ENCODE measurements at regions not wholly inside any gene's neighbourhood (a gene's known extent, or its start where the extent isn't known, plus 50 kb on each side); places are given as distances from the start of the nearest gene placed in this dataset.

GRCh38 chr18:21167641-21168377, 56.2 kb upstream of the ROCK1 start:
- TF ChIP-seq EZH2 (IDR thresholded peaks at IDR 0.05; ENCODE audit: borderline replicate concordance) (no peak), EZH2phosphoT487 (IDR thresholded peaks at IDR 0.05; ENCODE audit: low read depth, severe bottlenecking, unreplicated experiment) (no peak)
- TF ChIP-seq, protein P1, sequence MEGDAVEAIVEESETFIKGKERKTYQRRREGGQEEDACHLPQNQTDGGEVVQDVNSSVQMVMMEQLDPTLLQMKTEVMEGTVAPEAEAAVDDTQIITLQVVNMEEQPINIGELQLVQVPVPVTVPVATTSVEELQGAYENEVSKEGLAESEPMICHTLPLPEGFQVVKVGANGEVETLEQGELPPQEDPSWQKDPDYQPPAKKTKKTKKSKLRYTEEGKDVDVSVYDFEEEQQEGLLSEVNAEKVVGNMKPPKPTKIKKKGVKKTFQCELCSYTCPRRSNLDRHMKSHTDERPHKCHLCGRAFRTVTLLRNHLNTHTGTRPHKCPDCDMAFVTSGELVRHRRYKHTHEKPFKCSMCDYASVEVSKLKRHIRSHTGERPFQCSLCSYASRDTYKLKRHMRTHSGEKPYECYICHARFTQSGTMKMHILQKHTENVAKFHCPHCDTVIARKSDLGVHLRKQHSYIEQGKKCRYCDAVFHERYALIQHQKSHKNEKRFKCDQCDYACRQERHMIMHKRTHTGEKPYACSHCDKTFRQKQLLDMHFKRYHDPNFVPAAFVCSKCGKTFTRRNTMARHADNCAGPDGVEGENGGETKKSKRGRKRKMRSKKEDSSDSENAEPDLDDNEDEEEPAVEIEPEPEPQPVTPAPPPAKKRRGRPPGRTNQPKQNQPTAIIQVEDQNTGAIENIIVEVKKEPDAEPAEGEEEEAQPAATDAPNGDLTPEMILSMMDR (IDR thresholded peaks at IDR 0.05; ENCODE audit: poor library complexity) = no peak
- H3K4me2 ChIP-seq = no peak overlapping the region

GRCh38 chr18:21168880-21169279, 57.3 kb upstream of the ROCK1 start:
- Histone ChIP-seq H4K20me1 (ENCODE audit: insufficient read depth, poor library complexity, severe bottlenecking) (no peaks in the 10 kb centered on the region), H3K27ac (no peak overlapping the region), H3K9me2 (replicated peaks; ENCODE audit: insufficient read depth) (no peaks in the 10 kb centered on the region), H3K79me2 (no peaks in the 10 kb centered on the region), H3K4me3 (no peak overlapping the region), H3K4me2 (no peak overlapping the region), H3K36me3 (replicated peaks; ENCODE audit: insufficient read depth, low read depth) (no peaks in the 10 kb centered on the region), H3K27me3 (no peaks in the 10 kb centered on the region), H3K9me3 (ENCODE audit: low read depth) (no peaks in the 10 kb centered on the region), H2AFZ (no peak overlapping the region), H3K4me1 (ENCODE audit: insufficient read depth) (no peaks in the 10 kb centered on the region)
- no peak for DNase-seq (ENCODE audit: low spot score)
- 83% methylated on average over 2 of the region's 2 CpGs for WGBS (ENCODE audit: low lambda C conversion rate, missing lambda C conversion rate)
- TF ChIP-seq EZH2 (IDR thresholded peaks at IDR 0.05; ENCODE audit: borderline replicate concordance) (no peak), EZH2phosphoT487 (IDR thresholded peaks at IDR 0.05; ENCODE audit: low read depth, severe bottlenecking, unreplicated experiment) (no peak)
- TF ChIP-seq, protein P1 (IDR thresholded peaks at IDR 0.05; ENCODE audit: poor library complexity) = no peak

More at GRCh38 chr18:21167641-21168377, 56.2 kb upstream of the ROCK1 start:
- Histone ChIP-seq H4K20me1 (ENCODE audit: insufficient read depth, poor library complexity, severe bottlenecking) (no peaks in the 10 kb centered on the region), H3K4me1 (ENCODE audit: insufficient read depth) (no peaks in the 10 kb centered on the region), H3K9me3 (ENCODE audit: low read depth) (no peaks in the 10 kb centered on the region), H2AFZ (no peak overlapping the region), H3K27me3 (no peaks in the 10 kb centered on the region), H3K9me2 (replicated peaks; ENCODE audit: insufficient read depth) (no peaks in the 10 kb centered on the region), H3K36me3 (replicated peaks; ENCODE audit: insufficient read depth, low read depth) (no peaks in the 10 kb centered on the region), H3K27ac (no peak overlapping the region), H3K4me3 (no peak overlapping the region), H3K79me2 (no peaks in the 10 kb centered on the region)
- peak; percentile 78 for DNase-seq (ENCODE audit: low spot score)
- 7% methylated on average over 1 of the region's 1 CpG for WGBS (ENCODE audit: low lambda C conversion rate, missing lambda C conversion rate)

GRCh38 chr18:21177822-21178221, 64.2 kb upstream of the GREB1L start:
- Histone ChIP-seq H3K27me3 (no peaks in the 10 kb centered on the region), H3K79me2 (no peaks in the 10 kb centered on the region), H2AFZ (no peak overlapping the region), H3K27ac (no peak overlapping the region), H3K36me3 (replicated peaks; ENCODE audit: insufficient read depth, low read depth) (no peaks in the 10 kb centered on the region), H3K4me3 (no peak overlapping the region), H3K4me1 (ENCODE audit: insufficient read depth) (no peaks in the 10 kb centered on the region), H3K9me3 (ENCODE audit: low read depth) (no peaks in the 10 kb centered on the region), H3K9me2 (replicated peaks; ENCODE audit: insufficient read depth) (no peaks in the 10 kb centered on the region), H4K20me1 (ENCODE audit: insufficient read depth, poor library complexity, severe bottlenecking) (no peaks in the 10 kb centered on the region), H3K4me2 (no peak overlapping the region)
- no peak for DNase-seq (ENCODE audit: low spot score)
- WGBS (ENCODE audit: low lambda C conversion rate, missing lambda C conversion rate) = 77% methylated on average over 6 of the region's 6 CpGs
- TF ChIP-seq EZH2 (IDR thresholded peaks at IDR 0.05; ENCODE audit: borderline replicate concordance) (no peak), EZH2phosphoT487 (IDR thresholded peaks at IDR 0.05; ENCODE audit: low read depth, severe bottlenecking, unreplicated experiment) (no peak)
- TF ChIP-seq, protein P1 (IDR thresholded peaks at IDR 0.05; ENCODE audit: poor library complexity) = no peak

Data from hepatocyte (in vitro differentiated cells).